ENCODE measurements at regions not wholly inside any gene's neighbourhood (a gene's known extent, or its start where the extent isn't known, plus 50 kb on each side); places are given as distances from the start of the nearest gene placed in this dataset.

DNA sequence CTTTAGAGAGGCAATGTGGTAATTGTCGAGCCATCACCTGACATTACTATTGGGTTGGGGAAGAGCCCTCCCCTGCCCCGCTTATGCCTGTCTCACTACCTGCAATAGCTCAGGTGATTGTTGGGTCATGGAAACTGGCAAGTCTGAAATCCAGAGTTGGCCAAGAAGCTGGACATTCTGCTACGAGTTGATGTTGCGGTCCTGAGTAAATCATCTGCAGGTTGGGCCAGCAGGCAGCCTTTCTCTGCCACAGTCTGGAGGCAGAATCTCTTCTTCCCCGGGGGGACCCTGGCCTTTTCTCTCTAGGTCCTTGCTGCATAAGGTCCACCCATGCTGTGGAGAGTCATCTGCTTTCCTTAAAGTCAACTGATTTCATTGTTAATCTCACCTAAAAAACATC lies 142.4 kb downstream of the THBS2 start:
- no peak for TF ChIP-seq EZH2 (IDR thresholded peaks at IDR 0.05; ENCODE audit: insufficient read depth, low read length)
- TF ChIP-seq, protein P1, sequence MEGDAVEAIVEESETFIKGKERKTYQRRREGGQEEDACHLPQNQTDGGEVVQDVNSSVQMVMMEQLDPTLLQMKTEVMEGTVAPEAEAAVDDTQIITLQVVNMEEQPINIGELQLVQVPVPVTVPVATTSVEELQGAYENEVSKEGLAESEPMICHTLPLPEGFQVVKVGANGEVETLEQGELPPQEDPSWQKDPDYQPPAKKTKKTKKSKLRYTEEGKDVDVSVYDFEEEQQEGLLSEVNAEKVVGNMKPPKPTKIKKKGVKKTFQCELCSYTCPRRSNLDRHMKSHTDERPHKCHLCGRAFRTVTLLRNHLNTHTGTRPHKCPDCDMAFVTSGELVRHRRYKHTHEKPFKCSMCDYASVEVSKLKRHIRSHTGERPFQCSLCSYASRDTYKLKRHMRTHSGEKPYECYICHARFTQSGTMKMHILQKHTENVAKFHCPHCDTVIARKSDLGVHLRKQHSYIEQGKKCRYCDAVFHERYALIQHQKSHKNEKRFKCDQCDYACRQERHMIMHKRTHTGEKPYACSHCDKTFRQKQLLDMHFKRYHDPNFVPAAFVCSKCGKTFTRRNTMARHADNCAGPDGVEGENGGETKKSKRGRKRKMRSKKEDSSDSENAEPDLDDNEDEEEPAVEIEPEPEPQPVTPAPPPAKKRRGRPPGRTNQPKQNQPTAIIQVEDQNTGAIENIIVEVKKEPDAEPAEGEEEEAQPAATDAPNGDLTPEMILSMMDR (IDR thresholded peaks at IDR 0.05; ENCODE audit: insufficient read depth, low read depth, low read length) = no peak
